NCI-H345 (cell line): ENCODE measurements at regions not wholly inside any gene's neighbourhood (a gene's known extent, or its start where the extent isn't known, plus 50 kb on each side); places are given as distances from the start of the nearest gene placed in this dataset.

ENCODE experiments used
- DNase-seq: peaks from one replicate; lab custom pipeline; 2025; lab: John Stamatoyannopoulos, UW

GRCh38 chr1:232196042-232196441 is 433.9 kb downstream of the SIPA1L2 start:
- no peak for DNase-seq

- DNase-seq, result no peak
Observed at GRCh38 chr1:232194424-232194823, 435.5 kb downstream of the SIPA1L2 start.

- no peak for DNase-seq
Observed at GRCh38 chr1:232193451-232193783, 436.5 kb downstream of the SIPA1L2 start.

GRCh38 chr1:232192781-232193450 is 437.0 kb downstream of the SIPA1L2 start:
- no peak for DNase-seq

- DNase-seq, result no peak
Observed at GRCh38 chr1:232191560-232191959, 438.4 kb downstream of the SIPA1L2 start.

GRCh38 chr1:232188318-232188717 is 441.6 kb downstream of the SIPA1L2 start:
- no peak for DNase-seq

- DNase-seq, result no peak
Observed at GRCh38 chr1:232186931-232187330, 443.0 kb downstream of the SIPA1L2 start.

GRCh38 chr1:232184561-232185530 is 445.1 kb downstream of the SIPA1L2 start:
- DNase-seq, result no peak

- DNase-seq, result no peak
Observed at GRCh38 chr1:232183802-232184201, 446.1 kb downstream of the SIPA1L2 start.

- no peak for DNase-seq
Observed at GRCh38 chr1:232183266-232183800, 446.6 kb downstream of the SIPA1L2 start.

- DNase-seq, result no peak
Observed at GRCh38 chr1:232182236-232182635, 447.7 kb downstream of the SIPA1L2 start.

- DNase-seq, result no peak
Observed at GRCh38 chr1:232180779-232181136, 449.2 kb downstream of the SIPA1L2 start.

GRCh38 chr1:232179896-232180778 is 449.8 kb downstream of the SIPA1L2 start:
- no peak for DNase-seq

GRCh38 chr1:232178191-232178590 is 451.7 kb downstream of the SIPA1L2 start:
- DNase-seq, result no peak

GRCh38 chr1:232177438-232177837 is 452.5 kb downstream of the SIPA1L2 start:
- no peak for DNase-seq

- no peak for DNase-seq
Observed at GRCh38 chr1:232176222-232176621, 453.7 kb downstream of the SIPA1L2 start.

- peak; percentile 83 for DNase-seq
Observed at GRCh38 chr1:232174306-232174705, 455.6 kb downstream of the SIPA1L2 start.

GRCh38 chr1:232172563-232172962 is 457.4 kb downstream of the SIPA1L2 start:
- DNase-seq, result no peak

GRCh38 chr1:232170909-232171308 is 459.0 kb downstream of the SIPA1L2 start:
- DNase-seq, result no peak

GRCh38 chr1:232169436-232169835 is 460.5 kb downstream of the SIPA1L2 start:
- no peak for DNase-seq

- no peak for DNase-seq
Observed at GRCh38 chr1:232168508-232168907, 461.4 kb downstream of the SIPA1L2 start.

- DNase-seq, result peak; percentile 8
Observed at GRCh38 chr1:232166942-232167341, 463.0 kb downstream of the SIPA1L2 start.
